RPMI8226 (cell line): ENCODE measurements at regions not wholly inside any gene's neighbourhood (a gene's known extent, or its start where the extent isn't known, plus 50 kb on each side); places are given as distances from the start of the nearest gene placed in this dataset.
"Not testable (repeated sequence)": the region's sequence is repeated elsewhere in the genome, so short reads cannot be mapped to it uniquely, and the experiment has no call there.

ENCODE experiments used
- DNase-seq: peaks from one replicate; pipeline ENCODE4 v3.0.0-alpha.2; 2015

DNA sequence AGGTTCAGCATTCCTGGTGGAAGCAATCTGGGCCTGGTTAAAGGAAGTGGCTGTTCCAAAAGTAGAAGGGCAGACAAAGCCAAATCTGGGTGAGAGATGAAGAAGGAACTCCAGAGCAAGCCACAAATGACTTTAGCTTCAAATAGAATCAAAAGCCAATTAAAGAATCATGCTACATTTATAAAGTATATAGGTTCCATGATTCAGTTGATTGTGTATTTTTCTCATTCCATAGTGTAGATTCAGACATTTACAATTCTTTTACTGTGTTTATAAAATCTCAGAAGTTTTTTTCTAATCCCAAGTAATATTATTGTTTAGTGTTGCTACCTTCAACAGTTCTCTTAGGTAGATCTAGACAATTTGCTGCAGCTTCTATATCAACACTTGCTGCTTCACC, 262.0 kb downstream of the PLK2 start:
- no peak for DNase-seq

GRCh38 chr5:58191443-58191842, 268.4 kb downstream of the PLK2 start:
- no peak for DNase-seq

DNA sequence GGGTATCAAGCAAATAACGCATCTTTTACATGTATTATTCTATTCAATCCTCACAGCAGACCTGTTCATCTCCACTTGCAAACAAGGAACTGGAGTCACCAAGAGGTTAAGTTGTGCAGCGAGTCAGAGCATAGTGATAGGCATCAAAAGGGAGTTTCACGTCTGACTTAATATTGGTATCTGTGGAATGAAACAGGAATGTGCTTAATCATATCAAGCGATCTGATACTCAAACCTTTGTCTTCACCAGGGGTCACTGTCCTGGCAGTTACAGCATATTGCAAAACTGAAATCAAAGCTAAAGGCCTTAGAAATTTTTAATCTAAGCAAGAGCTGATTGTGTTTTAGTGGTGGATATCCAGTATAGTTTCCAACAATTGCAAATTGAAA, 271.6 kb downstream of the PLK2 start:
- DNase-seq: no peak

DNA sequence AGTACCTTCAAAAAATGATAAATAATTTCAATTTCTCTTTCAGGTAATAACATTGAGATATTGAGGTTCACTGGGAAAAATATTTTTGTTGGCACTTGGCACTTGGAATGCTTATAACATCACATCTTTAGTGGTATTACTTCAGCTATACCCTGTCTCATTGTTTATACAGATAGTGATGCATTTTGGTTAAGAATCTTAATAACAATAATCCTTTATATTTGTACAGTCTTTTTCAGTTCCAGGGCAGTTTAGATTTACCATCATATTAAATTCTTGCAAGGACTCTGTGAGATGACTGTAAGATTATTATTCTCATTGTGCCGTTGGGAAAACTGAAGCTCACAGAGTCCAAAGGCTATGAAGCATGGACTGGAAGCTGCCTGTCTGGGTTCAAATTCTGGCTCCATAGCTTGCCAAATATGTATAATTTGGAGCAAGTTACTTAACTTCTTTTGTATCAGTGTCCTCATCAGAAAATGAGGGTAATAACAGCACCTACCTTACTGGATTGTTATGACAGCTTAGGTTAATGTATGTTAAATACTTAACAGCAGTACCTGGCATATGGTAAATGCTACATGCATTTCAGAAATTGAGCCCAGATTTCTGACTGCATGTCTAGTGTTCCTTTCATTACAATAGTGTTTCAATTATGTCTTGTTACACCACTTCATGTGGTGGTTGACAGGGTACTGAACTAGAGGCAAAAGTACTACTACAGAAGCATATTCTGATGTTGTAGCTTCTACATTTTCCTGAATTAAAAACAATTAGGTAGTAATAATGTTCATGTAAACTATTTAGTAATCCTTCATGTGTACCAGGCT, 272.2 kb downstream of the PLK2 start:
- no peak for DNase-seq

DNA sequence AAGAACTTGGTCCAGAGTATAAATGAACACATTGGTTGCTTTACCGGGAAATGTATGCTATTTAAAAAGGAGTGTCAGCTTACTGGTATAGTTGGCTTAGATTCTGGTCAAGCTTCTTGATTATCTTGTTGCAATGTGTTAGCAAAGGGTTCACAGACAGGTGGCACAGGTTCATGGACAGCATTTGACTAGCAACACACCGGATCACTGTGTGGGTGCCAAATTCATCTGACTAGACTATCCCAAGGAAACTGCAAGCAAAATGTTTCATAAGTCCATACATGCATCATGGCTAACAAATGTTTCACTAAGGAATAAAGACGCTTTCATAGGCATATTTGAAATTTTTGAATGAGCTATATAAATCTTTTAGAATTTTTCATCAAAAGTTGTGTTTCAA, 274.1 kb downstream of the PLK2 start:
- DNase-seq: no peak

GRCh38 chr5:58185397-58185796, 274.5 kb downstream of the PLK2 start:
- no peak for DNase-seq

- DNase-seq: no peak
Observed at GRCh38 chr5:58184910-58185309, 275.0 kb downstream of the PLK2 start.

DNA sequence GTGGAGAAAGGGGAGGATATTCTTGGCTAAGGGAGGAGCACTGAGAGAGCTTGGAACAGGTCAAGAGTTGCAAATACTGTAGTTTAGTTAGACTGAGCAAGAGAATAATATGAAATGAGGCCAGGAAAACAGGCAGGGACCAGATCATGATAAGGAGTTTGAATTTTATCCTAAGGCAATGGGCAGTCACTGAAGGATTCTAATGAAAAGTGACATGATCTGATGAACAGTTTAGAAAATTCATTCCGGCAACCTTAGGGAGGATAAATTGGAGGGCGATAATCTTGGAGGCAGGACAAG, 276.1 kb downstream of the PLK2 start:
- DNase-seq: no peak

DNA sequence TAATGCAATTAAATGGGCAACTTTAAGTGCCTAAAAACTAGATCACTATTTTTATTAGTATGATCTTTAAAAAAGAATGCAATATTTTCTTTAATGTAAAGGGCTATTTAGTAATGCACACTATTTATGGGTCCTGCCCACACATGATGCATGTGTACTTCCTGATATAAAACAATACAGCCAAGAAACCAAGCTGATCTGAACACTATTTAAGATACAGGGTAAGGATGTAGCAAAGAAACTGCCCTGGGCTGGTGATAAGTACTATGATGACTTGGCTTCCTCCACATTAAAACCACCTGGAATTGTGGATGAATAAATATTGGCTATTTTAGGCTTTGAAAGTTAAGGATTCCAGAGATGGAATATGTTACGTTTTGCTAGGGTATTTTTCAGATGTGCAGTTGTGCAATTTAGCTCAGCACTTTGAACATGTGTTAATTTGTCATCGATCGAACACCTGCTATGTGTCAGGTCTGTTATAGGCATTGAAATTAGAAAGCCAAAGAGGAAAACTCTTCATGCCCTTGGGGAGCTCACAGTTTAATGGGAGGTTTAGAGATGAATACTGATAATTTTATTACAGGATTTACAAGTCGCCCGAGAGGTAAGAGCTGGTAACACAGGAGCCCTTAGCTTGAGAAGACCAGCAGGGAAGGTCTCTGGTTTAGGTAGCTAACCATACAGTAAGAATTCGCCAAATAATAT, 276.7 kb downstream of the PLK2 start:
- DNase-seq: no peak

GRCh38 chr5:58182287-58182841, 277.5 kb downstream of the PLK2 start:
- DNase-seq: no peak

- DNase-seq: no peak
Observed at GRCh38 chr5:58181578-58182286, 278.2 kb downstream of the PLK2 start.

GRCh38 chr5:58172946-58173345, 286.9 kb downstream of the PLK2 start:
- DNase-seq: no peak

DNA sequence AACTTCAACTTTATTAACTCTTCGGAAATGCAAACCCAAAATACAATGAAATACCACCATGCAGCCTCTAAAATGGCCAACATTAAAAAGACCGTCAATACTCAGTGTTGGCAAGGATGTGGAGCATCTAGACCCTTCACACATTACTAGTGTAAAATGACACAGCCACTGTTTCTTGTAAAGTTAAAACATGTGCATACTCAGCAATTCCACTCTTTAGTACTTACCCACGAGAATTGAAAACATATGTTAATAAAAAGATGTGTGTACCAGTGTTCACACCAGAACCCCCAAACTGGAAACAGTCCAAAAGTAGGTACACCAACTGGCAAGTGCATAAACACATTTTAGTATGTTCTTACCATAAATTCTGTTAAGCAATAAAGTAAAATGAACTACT, 294.7 kb downstream of the PLK2 start:
- no peak for DNase-seq

- DNase-seq: not testable (repeated sequence)
Observed at GRCh38 chr5:58161889-58162288, 298.0 kb downstream of the PLK2 start.

DNA sequence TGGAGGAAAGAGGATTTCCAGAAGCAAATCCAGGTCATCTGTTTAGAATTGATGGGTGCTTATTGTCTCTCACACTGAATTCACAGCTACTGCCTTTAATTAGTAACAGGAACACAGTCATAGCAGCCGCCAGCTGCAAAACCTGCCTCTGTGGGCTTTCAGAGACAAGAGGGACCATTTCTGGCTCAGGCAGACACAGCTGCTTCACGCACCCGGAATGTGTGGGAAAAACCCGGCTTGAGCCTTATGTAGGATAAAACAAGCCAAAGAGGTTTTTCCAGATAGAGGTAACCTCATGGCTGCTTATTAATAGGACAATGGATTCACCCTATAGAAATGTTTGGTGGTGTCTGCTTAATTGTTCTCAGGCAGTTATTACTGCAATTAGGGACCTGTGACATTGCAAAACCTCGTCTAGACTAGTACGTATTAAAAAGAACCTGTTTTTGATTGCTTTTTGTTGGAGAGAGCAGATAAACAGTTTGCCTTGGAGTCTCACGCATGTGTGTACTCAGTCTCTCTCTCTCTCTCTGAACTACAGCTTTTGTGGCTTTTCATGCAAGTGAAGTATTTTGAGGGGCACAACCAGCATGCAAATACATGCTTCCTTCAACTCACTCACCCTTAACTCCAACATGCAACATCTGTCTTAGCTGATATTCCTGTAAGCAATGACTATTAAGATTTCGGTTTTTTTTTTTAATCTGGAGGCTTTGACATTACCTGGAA, 302.7 kb downstream of the PLK2 start:
- DNase-seq: no peak

- DNase-seq: no peak
Observed at GRCh38 chr5:58156361-58156760, 303.5 kb downstream of the PLK2 start.

- DNase-seq: no peak
Observed at GRCh38 chr5:58153255-58153654, 306.6 kb downstream of the PLK2 start.

DNA sequence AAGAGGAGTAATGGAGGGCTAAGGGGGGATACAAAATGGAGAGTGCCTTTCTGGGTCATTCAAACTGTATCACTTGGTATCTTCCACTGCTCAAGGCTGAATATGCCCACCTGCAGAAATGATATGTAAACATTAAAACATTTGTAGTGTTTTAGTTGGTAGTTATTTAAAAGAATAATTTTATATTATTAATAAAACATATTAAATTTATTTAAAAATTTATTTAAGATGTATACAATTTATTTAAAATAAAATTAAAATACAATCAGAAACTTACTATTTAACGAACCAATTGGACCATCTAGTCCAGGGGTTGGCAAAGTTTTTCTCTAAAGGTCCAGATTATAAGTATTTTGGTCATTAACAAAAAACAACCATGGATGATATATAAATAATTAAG, 308.5 kb downstream of the PLK2 start:
- no peak for DNase-seq

GRCh38 chr5:58150926-58151325, 309.0 kb downstream of the PLK2 start:
- no peak for DNase-seq

- DNase-seq: no peak
Observed at GRCh38 chr5:58149746-58150145, 310.1 kb downstream of the PLK2 start.

GRCh38 chr5:58149345-58149744, 310.5 kb downstream of the PLK2 start:
- no peak for DNase-seq

GRCh38 chr5:58148254-58148775, 311.6 kb downstream of the PLK2 start:
- DNase-seq: no peak

DNA sequence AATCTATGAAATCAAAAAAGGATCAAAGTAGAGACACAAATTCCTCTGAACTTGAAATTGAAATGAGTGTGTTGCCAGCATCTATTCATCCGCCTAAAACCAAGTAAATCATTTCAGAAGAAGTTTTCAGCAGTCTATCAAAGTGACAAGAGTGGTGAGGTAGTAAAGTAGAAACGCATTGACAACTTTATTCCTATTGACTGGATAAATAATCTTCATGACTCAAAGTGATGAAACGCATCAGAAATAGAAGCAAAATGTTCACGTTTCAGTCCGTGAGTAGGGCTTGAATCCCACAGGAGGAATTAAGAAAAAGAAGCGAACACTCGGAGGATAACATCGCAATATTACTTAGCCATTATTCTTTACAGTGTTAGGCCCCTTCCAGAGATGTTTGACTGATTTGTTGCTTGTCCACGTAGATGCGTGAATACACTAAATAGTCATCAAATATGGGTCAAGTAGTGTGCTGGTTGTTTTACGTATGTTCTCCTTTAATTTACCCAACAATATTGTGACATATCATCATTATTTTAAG, 314.4 kb downstream of the PLK2 start:
- DNase-seq: no peak
